ENCODE measurements at regions not wholly inside any gene's neighbourhood (a gene's known extent, or its start where the extent isn't known, plus 50 kb on each side); places are given as distances from the start of the nearest gene placed in this dataset.

DNA sequence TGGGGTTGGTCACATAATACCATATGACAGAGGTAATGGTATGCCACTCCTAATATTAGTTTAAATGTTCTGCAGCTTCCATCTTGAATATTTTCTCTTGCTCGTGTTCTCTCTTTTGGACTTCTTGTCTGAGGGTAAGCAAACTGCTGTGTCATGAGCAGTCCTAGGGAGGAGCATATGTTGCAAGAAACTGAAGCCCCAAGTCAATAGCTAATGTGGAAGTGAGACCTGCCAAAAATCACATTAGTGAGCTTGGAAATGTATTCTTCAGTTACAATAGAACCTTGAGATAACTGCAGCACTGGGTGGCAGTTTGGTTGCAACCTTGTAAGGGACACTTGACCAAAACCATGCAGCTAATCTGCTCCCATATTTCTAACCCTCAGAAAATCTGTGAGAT, 178.2 kb upstream of the IMPG1 start:
- H3K4me1 Mint-ChIP-seq (ENCODE audit: low read depth) = no peaks in the 10 kb centered on the region
- no peaks in the 10 kb centered on the region for H3K36me3 ChIP-seq (ENCODE audit: insufficient read depth, low read length)
- H3K9me3 ChIP-seq (ENCODE audit: control insufficient read depth in 1 of 2, insufficient read depth in 1 of 2, low read length in 2 of 2) = peaks cover 4 to 5% of the 10 kb centered on the region in 2 experiments
- POLR2A ChIA-PET = no interaction called here
- H3K27ac ChIP-seq (ENCODE audit: low read depth in 1 of 2, low read length in 2 of 2) = no peak overlapping the region
- no peaks in the 10 kb centered on the region for H3K27me3 Mint-ChIP-seq
- CTCF ChIA-PET = no interaction called here
- H3K4me1 ChIP-seq (ENCODE audit: insufficient read depth, low read length) = no peaks in the 10 kb centered on the region
- H3K36me3 Mint-ChIP-seq (ENCODE audit: low read depth) = no peaks in the 10 kb centered on the region
- DNase-seq = no peak
- H3K4me3 Mint-ChIP-seq = no peak overlapping the region
- no peak for TF ChIP-seq CTCF (IDR thresholded peaks at IDR 0.05)
- H3K9me3 Mint-ChIP-seq = peaks cover 19% of the 10 kb centered on the region
- ATAC-seq (ENCODE audit: poor library complexity) = no peak
- intact Hi-C loops (cut with DNase I, micrococcal nuclease) = no loop called here
- no peaks in the 10 kb centered on the region for H3K27me3 ChIP-seq (ENCODE audit: control insufficient read depth in 1 of 2, insufficient read depth in 2 of 2, low read length in 2 of 2)
- H3K27ac Mint-ChIP-seq = no peak overlapping the region
- no peak overlapping the region for H3K4me3 ChIP-seq (ENCODE audit: low read length)

DNA sequence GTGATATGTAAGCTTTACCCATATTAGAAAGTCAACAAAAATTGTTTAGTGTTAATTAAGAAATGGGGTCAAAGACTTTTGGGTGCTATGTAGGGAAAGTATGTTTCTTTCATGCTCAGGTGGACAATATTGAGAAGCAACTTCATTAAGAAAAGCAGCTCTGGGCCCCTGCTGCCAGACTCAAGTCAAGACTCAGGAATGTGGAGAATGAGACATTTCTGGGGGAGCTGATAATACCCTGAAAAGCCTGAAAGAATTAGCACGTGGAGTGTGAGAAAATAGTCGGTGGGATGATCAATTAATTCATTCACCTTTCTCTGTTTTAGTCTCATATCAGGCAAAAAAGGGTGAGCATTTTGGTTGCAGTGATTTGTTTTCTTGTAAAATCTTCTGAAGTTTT, 175.1 kb upstream of the IMPG1 start:
- no peak for ATAC-seq (ENCODE audit: poor library complexity)
- Mint-ChIP-seq H3K36me3 (ENCODE audit: low read depth) (no peaks in the 10 kb centered on the region), H3K9me3 (peaks cover 22% of the 10 kb centered on the region), H3K4me3 (no peak overlapping the region), H3K27ac (no peak overlapping the region), H3K4me1 (ENCODE audit: low read depth) (no peaks in the 10 kb centered on the region), H3K27me3 (no peaks in the 10 kb centered on the region)
- Histone ChIP-seq H3K27ac (ENCODE audit: low read depth in 1 of 2, low read length in 2 of 2) (no peak overlapping the region), H3K4me3 (ENCODE audit: low read length) (no peak overlapping the region), H3K9me3 (ENCODE audit: control insufficient read depth in 1 of 2, insufficient read depth in 1 of 2, low read length in 2 of 2) (peaks cover 4 to 5% of the 10 kb centered on the region in 2 experiments), H3K27me3 (ENCODE audit: control insufficient read depth in 1 of 2, insufficient read depth in 2 of 2, low read length in 2 of 2) (no peaks in the 10 kb centered on the region), H3K4me1 (ENCODE audit: insufficient read depth, low read length) (no peaks in the 10 kb centered on the region), H3K36me3 (ENCODE audit: insufficient read depth, low read length) (no peaks in the 10 kb centered on the region)
- ChIA-PET POLR2A (no interaction called here), CTCF (no interaction called here)
- intact Hi-C loops (cut with DNase I, micrococcal nuclease) = no loop called here
- TF ChIP-seq CTCF (IDR thresholded peaks at IDR 0.05) = no peak
- no peak for DNase-seq

DNA sequence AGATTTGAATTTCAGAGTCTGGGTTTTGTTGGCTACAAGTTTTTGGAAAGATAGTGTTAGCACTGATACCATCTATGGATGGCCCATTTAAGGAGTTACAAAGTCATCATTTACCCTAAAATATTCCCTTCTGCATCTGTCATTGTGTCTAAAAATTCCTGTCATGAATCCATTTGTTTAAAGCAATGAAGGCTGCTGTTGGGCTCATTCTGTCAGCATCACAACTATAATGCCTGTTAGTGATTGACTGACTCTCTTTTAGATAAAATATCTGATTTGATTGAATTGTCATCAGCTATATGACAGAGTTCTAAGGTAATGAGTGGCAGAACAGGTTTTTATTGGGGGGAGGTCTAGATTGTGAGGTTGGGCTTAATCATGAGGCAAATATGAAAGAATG, 167.6 kb upstream of the IMPG1 start:
- Mint-ChIP-seq H3K27me3 (no peaks in the 10 kb centered on the region), H3K9me3 (peaks cover 17% of the 10 kb centered on the region), H3K4me1 (ENCODE audit: low read depth) (no peaks in the 10 kb centered on the region), H3K4me3 (no peak overlapping the region), H3K36me3 (ENCODE audit: low read depth) (no peaks in the 10 kb centered on the region), H3K27ac (no peak overlapping the region)
- Histone ChIP-seq H3K9me3 (ENCODE audit: control insufficient read depth in 1 of 2, insufficient read depth in 1 of 2, low read length in 2 of 2) (no peaks in the 10 kb centered on the region), H3K27ac (ENCODE audit: low read depth in 1 of 2, low read length in 2 of 2) (no peak overlapping the region), H3K27me3 (ENCODE audit: control insufficient read depth in 1 of 2, insufficient read depth in 2 of 2, low read length in 2 of 2) (no peaks in the 10 kb centered on the region), H3K36me3 (ENCODE audit: insufficient read depth, low read length) (no peaks in the 10 kb centered on the region), H3K4me1 (ENCODE audit: insufficient read depth, low read length) (no peaks in the 10 kb centered on the region), H3K4me3 (ENCODE audit: low read length) (no peak overlapping the region)
- POLR2A ChIA-PET = no interaction called here
- DNase-seq (no peak), ATAC-seq (ENCODE audit: poor library complexity) (no peak)
- CTCF ChIA-PET = no interaction called here
- TF ChIP-seq CTCF (IDR thresholded peaks at IDR 0.05) = no peak
- intact Hi-C loops (cut with DNase I, micrococcal nuclease) = no loop called here
